ENCODE measurements at regions not wholly inside any gene's neighbourhood (a gene's known extent, or its start where the extent isn't known, plus 50 kb on each side); places are given as distances from the start of the nearest gene placed in this dataset.

DNA sequence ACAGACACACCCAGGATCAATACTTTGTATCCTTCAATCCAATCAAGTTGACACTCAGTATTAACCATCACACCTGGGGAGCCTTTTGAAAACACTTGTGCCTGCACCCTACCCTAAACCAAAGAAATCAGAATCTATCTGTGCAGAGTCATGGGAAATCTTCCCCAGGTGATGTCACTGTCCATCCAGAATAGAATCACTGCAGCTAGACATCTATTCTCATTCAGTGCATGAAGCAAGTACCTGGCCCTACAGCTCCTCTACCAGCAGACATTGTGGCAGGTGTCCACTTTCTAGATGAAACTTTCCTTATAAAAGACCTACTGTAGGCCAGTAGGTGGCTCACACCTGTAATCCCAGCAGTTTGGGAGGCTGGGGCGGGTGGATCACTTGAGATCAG is 262.4 kb upstream of the MARCKS start:
- Histone ChIP-seq H3K4me3 (ENCODE audit: low read depth, low read length) (no peak overlapping the region), H3K27ac (no peak overlapping the region), H3K27me3 (replicated peaks) (no peaks in the 10 kb centered on the region), H3K36me3 (replicated peaks) (no peaks in the 10 kb centered on the region)
- TF ChIP-seq, protein P1, sequence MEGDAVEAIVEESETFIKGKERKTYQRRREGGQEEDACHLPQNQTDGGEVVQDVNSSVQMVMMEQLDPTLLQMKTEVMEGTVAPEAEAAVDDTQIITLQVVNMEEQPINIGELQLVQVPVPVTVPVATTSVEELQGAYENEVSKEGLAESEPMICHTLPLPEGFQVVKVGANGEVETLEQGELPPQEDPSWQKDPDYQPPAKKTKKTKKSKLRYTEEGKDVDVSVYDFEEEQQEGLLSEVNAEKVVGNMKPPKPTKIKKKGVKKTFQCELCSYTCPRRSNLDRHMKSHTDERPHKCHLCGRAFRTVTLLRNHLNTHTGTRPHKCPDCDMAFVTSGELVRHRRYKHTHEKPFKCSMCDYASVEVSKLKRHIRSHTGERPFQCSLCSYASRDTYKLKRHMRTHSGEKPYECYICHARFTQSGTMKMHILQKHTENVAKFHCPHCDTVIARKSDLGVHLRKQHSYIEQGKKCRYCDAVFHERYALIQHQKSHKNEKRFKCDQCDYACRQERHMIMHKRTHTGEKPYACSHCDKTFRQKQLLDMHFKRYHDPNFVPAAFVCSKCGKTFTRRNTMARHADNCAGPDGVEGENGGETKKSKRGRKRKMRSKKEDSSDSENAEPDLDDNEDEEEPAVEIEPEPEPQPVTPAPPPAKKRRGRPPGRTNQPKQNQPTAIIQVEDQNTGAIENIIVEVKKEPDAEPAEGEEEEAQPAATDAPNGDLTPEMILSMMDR (IDR thresholded peaks at IDR 0.05; ENCODE audit: low read depth, low read length, missing control alignments): no peak
- in situ Hi-C loops (cut with HindIII; ENCODE audit: low pct_ligation_motif_present, low sequenced_read_pairs): no loop called here
- no peak for DNase-seq

DNA sequence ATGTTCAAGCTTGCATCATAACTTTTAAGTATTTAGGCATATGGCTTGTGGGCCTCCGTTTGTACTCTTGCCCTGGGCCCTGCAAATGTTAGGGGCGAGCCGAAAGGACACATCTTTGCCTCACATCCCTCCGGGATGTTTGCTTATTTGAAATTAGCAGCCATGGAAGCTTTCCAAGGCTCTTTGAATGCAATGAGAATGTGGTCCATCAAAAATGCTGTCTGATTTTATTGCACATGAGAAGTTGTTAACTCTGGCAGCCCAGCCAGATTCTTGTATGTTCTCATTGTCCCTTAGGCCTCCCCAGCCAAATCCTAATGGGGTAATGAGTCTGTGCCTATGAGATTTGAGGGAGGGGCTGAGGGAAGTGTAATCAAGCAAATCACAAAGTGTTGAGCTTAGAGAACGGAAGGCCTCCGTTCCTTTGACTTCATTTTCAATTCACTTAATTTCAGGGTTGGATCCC is 261.2 kb upstream of the MARCKS start:
- Histone ChIP-seq H3K27me3 (replicated peaks) (no peaks in the 10 kb centered on the region), H3K36me3 (replicated peaks) (no peaks in the 10 kb centered on the region), H3K4me3 (ENCODE audit: low read depth, low read length) (no peak overlapping the region), H3K27ac (no peak overlapping the region)
- in situ Hi-C loops (cut with HindIII; ENCODE audit: low pct_ligation_motif_present, low sequenced_read_pairs): no loop called here
- DNase-seq: no peak
- TF ChIP-seq, protein P1 (IDR thresholded peaks at IDR 0.05; ENCODE audit: low read depth, low read length, missing control alignments): no peak

DNA sequence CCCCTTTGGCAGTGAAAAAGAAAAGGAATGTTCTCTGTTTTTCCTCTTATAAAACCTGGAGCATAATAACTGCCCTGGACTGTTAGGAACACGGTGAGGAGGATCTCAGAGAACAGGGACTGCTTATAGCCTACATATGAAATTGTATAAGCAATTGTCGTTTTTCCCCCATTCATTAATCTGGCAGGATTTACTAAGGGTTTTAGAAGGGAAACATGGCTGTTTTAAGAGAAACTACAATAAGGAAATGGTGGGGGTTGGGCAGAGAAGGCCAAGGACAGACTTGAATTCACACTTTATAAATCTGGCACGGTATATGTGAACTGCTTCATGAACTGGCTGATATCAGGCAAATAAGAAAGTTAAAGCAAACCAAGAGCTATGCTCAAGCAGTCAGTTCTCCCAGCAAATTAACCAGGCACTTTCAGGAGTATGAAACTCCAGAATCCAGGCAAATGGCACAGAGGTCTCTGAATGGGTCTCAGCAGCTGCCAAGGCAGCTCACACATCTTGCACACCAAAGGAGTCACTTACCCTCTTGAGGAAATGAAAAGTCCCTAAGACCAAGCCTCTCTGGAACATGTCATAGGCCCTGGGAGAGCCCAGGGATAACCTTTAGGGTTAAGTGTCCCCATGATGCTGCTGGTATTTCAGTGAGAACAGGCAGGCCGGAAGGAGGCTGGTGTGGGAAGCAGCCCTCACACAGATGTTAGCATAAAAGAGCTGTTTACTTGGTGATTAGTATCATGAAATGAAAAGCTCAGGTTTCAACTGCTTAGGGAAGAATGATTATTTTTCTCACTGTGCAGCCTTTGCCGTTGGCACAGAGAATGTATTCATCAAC is 260.5 kb upstream of the MARCKS start:
- Histone ChIP-seq H3K27ac (peak overlapping the region; percentile 45), H3K4me3 (ENCODE audit: low read depth, low read length) (no peak overlapping the region), H3K27me3 (replicated peaks) (no peaks in the 10 kb centered on the region), H3K36me3 (replicated peaks) (no peaks in the 10 kb centered on the region)
- peak; percentile 68 for DNase-seq
- TF ChIP-seq, protein P1 (IDR thresholded peaks at IDR 0.05; ENCODE audit: low read depth, low read length, missing control alignments): no peak
- in situ Hi-C loops (cut with HindIII; ENCODE audit: low pct_ligation_motif_present, low sequenced_read_pairs): no loop called here

DNA sequence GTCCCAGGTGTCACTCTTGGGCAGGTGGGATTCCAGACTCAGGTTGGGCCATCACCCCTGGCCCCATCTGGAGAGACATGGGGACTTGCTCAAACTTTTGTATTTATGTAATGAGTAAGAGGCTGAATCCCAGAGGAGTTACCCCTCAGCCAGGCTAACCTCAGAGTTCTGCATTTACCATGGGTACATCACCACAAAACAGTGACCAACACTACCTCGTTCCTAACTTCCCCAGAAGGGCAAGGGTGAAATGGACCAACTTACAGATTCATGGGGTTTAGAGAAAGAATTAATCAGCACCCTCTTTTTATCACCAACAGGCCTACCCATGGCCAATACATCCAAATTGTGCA is 259.9 kb upstream of the MARCKS start:
- Histone ChIP-seq H3K36me3 (replicated peaks) (no peaks in the 10 kb centered on the region), H3K27ac (peak overlapping the region; percentile 45), H3K4me3 (ENCODE audit: low read depth, low read length) (no peak overlapping the region), H3K27me3 (replicated peaks) (no peaks in the 10 kb centered on the region)
- peak; percentile 74 for DNase-seq
- in situ Hi-C loops (cut with HindIII; ENCODE audit: low pct_ligation_motif_present, low sequenced_read_pairs): no loop called here
- TF ChIP-seq, protein P1 (IDR thresholded peaks at IDR 0.05; ENCODE audit: low read depth, low read length, missing control alignments): no peak

DNA sequence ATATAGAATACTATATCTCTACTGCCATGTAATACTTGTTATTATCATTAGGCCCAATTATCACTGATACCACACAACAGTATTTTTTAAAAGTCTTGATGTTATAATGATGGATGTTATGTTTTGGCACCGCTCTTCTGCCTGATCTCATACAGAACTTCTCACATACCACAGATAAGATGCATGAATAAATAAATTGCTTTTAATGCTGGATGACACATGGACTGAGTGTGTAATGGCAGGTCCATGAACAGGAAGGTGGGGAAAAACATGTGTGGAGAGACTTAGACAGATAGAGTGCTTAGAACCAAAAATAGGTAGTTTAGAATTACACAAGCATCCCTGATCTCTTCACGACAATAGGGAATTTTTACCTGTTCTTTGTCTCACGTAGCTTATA is 258.4 kb upstream of the MARCKS start:
- in situ Hi-C loops (cut with HindIII; ENCODE audit: low pct_ligation_motif_present, low sequenced_read_pairs): no loop called here
- no peak overlapping the region for H3K4me3 ChIP-seq (ENCODE audit: low read depth, low read length)
- peak overlapping the region; percentile 2 for H3K27ac ChIP-seq
- TF ChIP-seq, protein P1 (IDR thresholded peaks at IDR 0.05; ENCODE audit: low read depth, low read length, missing control alignments): no peak
- no peaks in the 10 kb centered on the region for H3K36me3 ChIP-seq (replicated peaks)
- DNase-seq: no peak
- H3K27me3 ChIP-seq (replicated peaks): no peaks in the 10 kb centered on the region
